ENCODE measurements at regions not wholly inside any gene's neighbourhood (a gene's known extent, or its start where the extent isn't known, plus 50 kb on each side); places are given as distances from the start of the nearest gene placed in this dataset.

GRCh38 chr5:156134216-156134615, 192.7 kb upstream of the SGCD start:
- Mint-ChIP-seq H3K4me1 (ENCODE audit: low read depth) (no peaks in the 10 kb centered on the region), H3K9me3 (no peaks in the 10 kb centered on the region), H3K4me3 (no peak overlapping the region), H3K27ac (no peak overlapping the region), H3K27me3 (peaks cover 3% of the 10 kb centered on the region), H3K36me3 (ENCODE audit: low read depth) (no peaks in the 10 kb centered on the region)

GRCh38 chr5:156135531-156135930, 191.4 kb upstream of the SGCD start:
- no peaks in the 10 kb centered on the region for H3K4me1 Mint-ChIP-seq (ENCODE audit: low read depth)
- no peaks in the 10 kb centered on the region for H3K36me3 Mint-ChIP-seq (ENCODE audit: low read depth)
- H3K4me3 Mint-ChIP-seq, result no peak overlapping the region
- H3K27ac Mint-ChIP-seq, result no peak overlapping the region
- no peaks in the 10 kb centered on the region for H3K9me3 Mint-ChIP-seq
- peaks cover 3% of the 10 kb centered on the region for H3K27me3 Mint-ChIP-seq

- Mint-ChIP-seq H3K9me3 (peaks cover 2% of the 10 kb centered on the region), H3K4me1 (ENCODE audit: low read depth) (no peaks in the 10 kb centered on the region), H3K27ac (no peak overlapping the region), H3K27me3 (peaks cover 3% of the 10 kb centered on the region), H3K4me3 (no peak overlapping the region), H3K36me3 (ENCODE audit: low read depth) (no peaks in the 10 kb centered on the region)
Observed at GRCh38 chr5:156137071-156137869, 189.7 kb upstream of the SGCD start.

GRCh38 chr5:156142867-156143266, 184.1 kb upstream of the SGCD start:
- Mint-ChIP-seq H3K4me3 (no peak overlapping the region), H3K27ac (no peak overlapping the region), H3K27me3 (peaks cover 4% of the 10 kb centered on the region), H3K36me3 (ENCODE audit: low read depth) (no peaks in the 10 kb centered on the region), H3K4me1 (ENCODE audit: low read depth) (no peaks in the 10 kb centered on the region), H3K9me3 (peaks cover 7% of the 10 kb centered on the region)

DNA sequence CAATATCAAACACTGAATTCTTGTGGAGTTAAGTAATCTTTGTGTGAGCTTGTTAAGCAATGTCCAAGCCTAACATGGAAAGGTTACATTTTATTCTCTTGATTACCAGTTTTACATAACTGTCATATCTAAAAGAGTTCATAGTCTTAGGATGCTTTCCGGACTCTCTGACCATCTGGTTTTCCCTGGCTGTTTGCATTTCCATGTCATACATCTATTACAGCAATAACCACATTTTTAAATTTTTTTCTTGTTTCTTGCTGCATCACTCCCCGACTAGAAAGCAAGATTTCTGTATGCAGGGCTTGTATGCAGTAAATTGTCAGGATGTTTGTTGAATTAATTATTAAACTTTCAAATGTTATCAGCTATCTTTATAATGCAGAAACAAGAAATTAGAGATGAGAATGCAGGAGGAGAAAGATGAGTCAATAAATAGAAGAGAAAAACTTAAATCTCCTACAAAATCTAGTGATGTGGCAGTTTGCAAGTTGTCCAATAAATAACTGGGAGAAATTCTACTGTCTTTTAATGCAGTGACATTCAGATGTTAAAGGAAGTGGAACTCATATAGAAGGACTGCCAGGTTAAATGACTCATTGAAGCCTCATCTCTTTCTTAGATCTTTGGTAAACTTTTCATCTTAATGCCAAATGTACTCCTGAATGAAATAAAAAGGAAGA, 179.6 kb upstream of the SGCD start:
- Mint-ChIP-seq H3K4me1 (ENCODE audit: low read depth) (no peaks in the 10 kb centered on the region), H3K27me3 (peaks cover 4% of the 10 kb centered on the region), H3K9me3 (peaks cover 3% of the 10 kb centered on the region), H3K4me3 (no peak overlapping the region), H3K27ac (no peak overlapping the region), H3K36me3 (ENCODE audit: low read depth) (no peaks in the 10 kb centered on the region)

GRCh38 chr5:156147944-156148285, 179.0 kb upstream of the SGCD start:
- Mint-ChIP-seq H3K4me3 (no peak overlapping the region), H3K27ac (no peak overlapping the region), H3K4me1 (ENCODE audit: low read depth) (no peaks in the 10 kb centered on the region), H3K9me3 (no peaks in the 10 kb centered on the region), H3K27me3 (peaks cover 4% of the 10 kb centered on the region), H3K36me3 (ENCODE audit: low read depth) (no peaks in the 10 kb centered on the region)

DNA sequence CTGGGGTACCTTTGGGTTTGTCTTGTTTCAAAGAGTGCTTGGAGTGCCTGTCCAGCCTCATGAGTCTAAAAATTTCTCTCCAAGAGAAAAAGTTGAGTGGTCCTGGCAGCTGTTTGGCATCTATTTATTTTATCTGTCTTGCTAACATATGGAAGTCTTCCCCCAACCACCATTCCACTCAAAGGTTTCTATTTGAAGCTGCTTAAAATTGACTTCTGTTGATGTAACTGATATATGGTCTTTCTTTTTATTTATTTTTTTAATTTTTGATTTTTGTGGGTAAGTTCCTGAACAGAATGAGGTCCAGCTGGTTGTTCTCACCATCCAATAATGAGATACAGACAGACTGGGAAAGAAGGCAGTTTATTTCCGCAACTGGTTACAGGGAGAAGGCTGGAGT, 178.7 kb upstream of the SGCD start:
- Mint-ChIP-seq H3K27me3 (peaks cover 4% of the 10 kb centered on the region), H3K27ac (no peak overlapping the region), H3K4me1 (ENCODE audit: low read depth) (no peaks in the 10 kb centered on the region), H3K4me3 (no peak overlapping the region), H3K36me3 (ENCODE audit: low read depth) (no peaks in the 10 kb centered on the region), H3K9me3 (no peaks in the 10 kb centered on the region)

GRCh38 chr5:156149213-156149612, 177.8 kb upstream of the SGCD start:
- H3K9me3 Mint-ChIP-seq, result no peaks in the 10 kb centered on the region
- no peaks in the 10 kb centered on the region for H3K4me1 Mint-ChIP-seq (ENCODE audit: low read depth)
- peaks cover 4% of the 10 kb centered on the region for H3K27me3 Mint-ChIP-seq
- H3K27ac Mint-ChIP-seq, result no peak overlapping the region
- no peak overlapping the region for H3K4me3 Mint-ChIP-seq
- no peaks in the 10 kb centered on the region for H3K36me3 Mint-ChIP-seq (ENCODE audit: low read depth)

DNA sequence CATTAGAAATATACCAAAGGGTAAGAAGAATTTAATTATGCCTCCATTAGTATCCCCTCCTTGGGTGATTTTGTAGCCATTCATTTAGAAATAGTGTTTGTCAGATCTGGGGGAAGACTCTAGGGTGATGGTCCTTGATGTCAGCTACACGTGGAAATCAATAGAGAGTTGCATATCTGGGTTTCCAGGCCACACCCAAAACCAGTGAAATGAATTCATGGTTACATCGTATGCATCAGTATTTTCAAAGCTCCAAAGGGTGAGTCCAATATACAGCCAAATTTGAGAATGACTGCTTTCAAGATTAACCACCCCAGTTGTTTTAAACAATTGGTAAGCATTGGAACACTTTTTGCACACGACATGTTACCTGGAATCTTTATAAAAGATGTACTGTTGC, 173.4 kb upstream of the SGCD start:
- H3K27ac Mint-ChIP-seq, result no peak overlapping the region
- H3K36me3 Mint-ChIP-seq (ENCODE audit: low read depth), result no peaks in the 10 kb centered on the region
- H3K9me3 Mint-ChIP-seq, result peaks cover 4% of the 10 kb centered on the region
- no peak overlapping the region for H3K4me3 Mint-ChIP-seq
- no peaks in the 10 kb centered on the region for H3K4me1 Mint-ChIP-seq (ENCODE audit: low read depth)
- H3K27me3 Mint-ChIP-seq, result no peaks in the 10 kb centered on the region

- no peak overlapping the region for H3K27ac Mint-ChIP-seq
- H3K27me3 Mint-ChIP-seq, result no peaks in the 10 kb centered on the region
- no peak overlapping the region for H3K4me3 Mint-ChIP-seq
- H3K4me1 Mint-ChIP-seq (ENCODE audit: low read depth), result no peaks in the 10 kb centered on the region
- H3K9me3 Mint-ChIP-seq, result peaks cover 4% of the 10 kb centered on the region
- no peaks in the 10 kb centered on the region for H3K36me3 Mint-ChIP-seq (ENCODE audit: low read depth)
Observed at GRCh38 chr5:156154757-156155156, 172.2 kb upstream of the SGCD start.

DNA sequence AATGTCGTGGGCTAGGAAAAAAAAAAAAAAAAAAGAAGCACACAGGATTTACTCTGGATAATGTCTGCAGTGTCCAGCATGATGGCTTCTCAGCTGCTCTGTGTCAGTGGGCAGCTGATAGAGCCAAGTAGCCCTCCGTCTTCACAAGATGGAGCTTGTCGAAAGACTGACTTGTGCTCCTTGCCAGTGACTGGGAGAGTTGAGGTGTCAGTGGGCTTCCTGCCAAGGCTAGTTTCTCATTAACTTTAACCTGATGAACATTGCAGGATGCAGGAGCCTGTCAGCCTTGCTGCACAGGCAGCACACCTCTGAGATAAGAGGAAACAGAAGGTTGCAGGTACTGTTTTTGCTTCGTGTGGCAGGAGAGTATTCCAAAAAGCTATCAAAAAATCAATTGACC, 171.4 kb upstream of the SGCD start:
- no peak overlapping the region for H3K27ac Mint-ChIP-seq
- H3K36me3 Mint-ChIP-seq (ENCODE audit: low read depth), result no peaks in the 10 kb centered on the region
- no peaks in the 10 kb centered on the region for H3K27me3 Mint-ChIP-seq
- H3K9me3 Mint-ChIP-seq, result peaks cover 4% of the 10 kb centered on the region
- H3K4me1 Mint-ChIP-seq (ENCODE audit: low read depth), result no peaks in the 10 kb centered on the region
- H3K4me3 Mint-ChIP-seq, result no peak overlapping the region

- Mint-ChIP-seq H3K36me3 (ENCODE audit: low read depth) (no peaks in the 10 kb centered on the region), H3K4me1 (ENCODE audit: low read depth) (no peaks in the 10 kb centered on the region), H3K4me3 (no peak overlapping the region), H3K9me3 (no peaks in the 10 kb centered on the region), H3K27ac (no peak overlapping the region), H3K27me3 (no peaks in the 10 kb centered on the region)
Observed at GRCh38 chr5:156164306-156164705, 162.7 kb upstream of the SGCD start.

DNA sequence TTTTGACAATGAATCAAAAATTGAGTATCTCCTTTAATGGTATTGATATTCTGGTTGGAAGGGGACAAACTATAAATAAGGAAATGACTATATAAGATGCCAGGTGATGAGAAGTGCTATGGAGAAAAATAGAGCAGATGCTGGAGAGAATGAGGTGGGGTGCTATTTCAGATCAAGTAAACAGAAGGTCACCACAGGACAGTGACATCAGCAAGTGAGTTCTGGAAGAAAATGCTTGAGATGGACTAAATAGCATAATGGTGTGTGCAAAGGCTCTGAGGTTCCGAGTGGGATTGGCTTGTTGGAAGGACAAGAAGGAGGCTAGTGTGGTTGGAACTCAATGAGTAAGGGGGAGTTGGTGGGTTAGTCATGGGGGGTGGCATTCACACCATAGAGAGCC, 157.5 kb upstream of the SGCD start:
- H3K4me1 Mint-ChIP-seq (ENCODE audit: low read depth), result no peaks in the 10 kb centered on the region
- no peaks in the 10 kb centered on the region for H3K36me3 Mint-ChIP-seq (ENCODE audit: low read depth)
- H3K9me3 Mint-ChIP-seq, result no peaks in the 10 kb centered on the region

DNA sequence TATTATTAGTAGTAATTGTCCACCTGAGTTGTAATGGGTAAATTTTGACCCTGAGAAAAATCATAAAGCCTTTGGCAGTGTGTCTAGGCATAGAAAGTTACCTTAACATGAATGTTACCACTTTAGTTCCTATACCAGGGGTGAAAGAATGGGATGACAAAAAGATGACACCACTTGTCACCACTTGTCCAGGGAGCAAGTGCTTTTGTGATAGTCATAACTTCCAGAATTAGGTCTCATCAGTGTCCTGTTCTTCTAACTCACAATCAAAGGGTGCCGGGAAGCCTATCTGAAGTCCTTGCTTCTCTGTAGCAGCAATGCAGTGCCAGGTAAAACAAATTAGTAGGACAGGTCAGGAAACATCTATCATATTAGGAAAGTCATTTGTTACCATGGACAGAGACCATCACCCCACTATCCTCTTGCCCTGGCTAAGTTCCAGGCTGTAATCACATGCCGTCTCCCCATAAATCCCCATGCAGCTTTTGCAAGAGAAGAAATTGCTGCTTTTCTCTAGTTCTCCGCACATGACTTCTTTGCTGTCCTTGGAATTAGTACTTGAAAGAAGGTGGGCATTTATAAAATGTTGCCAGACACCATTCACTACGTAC, 156.5 kb upstream of the SGCD start:
- H3K9me3 Mint-ChIP-seq, result no peaks in the 10 kb centered on the region
- H3K4me1 Mint-ChIP-seq (ENCODE audit: low read depth), result no peaks in the 10 kb centered on the region
- H3K27me3 Mint-ChIP-seq, result no peaks in the 10 kb centered on the region
- no peak overlapping the region for H3K4me3 Mint-ChIP-seq
- no peaks in the 10 kb centered on the region for H3K36me3 Mint-ChIP-seq (ENCODE audit: low read depth)
- H3K27ac Mint-ChIP-seq, result no peak overlapping the region

More for the DNA sequence above, 157.5 kb upstream of the SGCD start:
- Mint-ChIP-seq H3K27me3 (no peaks in the 10 kb centered on the region), H3K4me3 (no peak overlapping the region), H3K27ac (no peak overlapping the region)

DNA sequence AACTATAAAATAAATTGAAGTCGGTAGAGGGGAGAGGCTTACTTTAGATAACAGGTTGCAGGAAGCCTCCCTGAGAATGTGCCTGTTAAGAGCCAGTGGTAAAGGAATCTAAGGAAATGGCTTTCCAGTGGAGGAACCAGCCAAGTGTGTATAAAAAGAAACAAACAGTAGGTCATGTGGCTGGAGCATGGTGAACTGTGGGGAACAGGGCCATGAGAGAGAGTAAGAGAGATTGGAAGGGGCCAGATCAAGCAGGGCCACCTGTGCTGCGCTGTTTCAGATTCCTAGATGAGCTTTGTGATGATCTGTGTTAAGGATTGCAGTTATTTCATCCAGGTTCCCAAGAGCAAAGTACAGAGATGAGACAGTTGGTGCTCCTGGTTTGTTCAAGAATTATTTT, 152.7 kb upstream of the SGCD start:
- Mint-ChIP-seq H3K4me1 (ENCODE audit: low read depth) (no peaks in the 10 kb centered on the region), H3K4me3 (no peak overlapping the region), H3K27ac (no peak overlapping the region), H3K27me3 (no peaks in the 10 kb centered on the region), H3K36me3 (ENCODE audit: low read depth) (no peaks in the 10 kb centered on the region), H3K9me3 (no peaks in the 10 kb centered on the region)
